ENCODE measurements at regions not wholly inside any gene's neighbourhood (a gene's known extent, or its start where the extent isn't known, plus 50 kb on each side); places are given as distances from the start of the nearest gene placed in this dataset.

DNA sequence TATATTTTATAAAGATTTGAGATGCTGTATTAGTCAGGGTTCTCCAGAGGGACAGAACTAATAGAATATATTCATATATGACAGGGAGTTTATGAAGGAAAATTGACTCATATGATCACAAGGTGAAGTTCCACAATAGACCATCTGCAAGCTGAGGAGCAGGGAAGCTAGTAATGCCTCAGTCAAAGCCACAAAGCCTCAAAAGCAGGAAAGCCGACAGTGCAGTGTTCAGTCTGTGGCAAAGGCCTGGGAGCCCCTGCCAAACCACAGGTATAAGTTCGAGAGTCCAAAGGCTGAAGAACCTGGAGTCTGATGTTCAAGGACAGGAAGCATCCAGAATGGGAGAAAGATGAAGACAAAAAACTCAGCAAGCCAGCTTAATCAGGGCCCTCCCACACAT lies 382.2 kb downstream of the LRRC70 start:
- TF ChIP-seq, protein P1, sequence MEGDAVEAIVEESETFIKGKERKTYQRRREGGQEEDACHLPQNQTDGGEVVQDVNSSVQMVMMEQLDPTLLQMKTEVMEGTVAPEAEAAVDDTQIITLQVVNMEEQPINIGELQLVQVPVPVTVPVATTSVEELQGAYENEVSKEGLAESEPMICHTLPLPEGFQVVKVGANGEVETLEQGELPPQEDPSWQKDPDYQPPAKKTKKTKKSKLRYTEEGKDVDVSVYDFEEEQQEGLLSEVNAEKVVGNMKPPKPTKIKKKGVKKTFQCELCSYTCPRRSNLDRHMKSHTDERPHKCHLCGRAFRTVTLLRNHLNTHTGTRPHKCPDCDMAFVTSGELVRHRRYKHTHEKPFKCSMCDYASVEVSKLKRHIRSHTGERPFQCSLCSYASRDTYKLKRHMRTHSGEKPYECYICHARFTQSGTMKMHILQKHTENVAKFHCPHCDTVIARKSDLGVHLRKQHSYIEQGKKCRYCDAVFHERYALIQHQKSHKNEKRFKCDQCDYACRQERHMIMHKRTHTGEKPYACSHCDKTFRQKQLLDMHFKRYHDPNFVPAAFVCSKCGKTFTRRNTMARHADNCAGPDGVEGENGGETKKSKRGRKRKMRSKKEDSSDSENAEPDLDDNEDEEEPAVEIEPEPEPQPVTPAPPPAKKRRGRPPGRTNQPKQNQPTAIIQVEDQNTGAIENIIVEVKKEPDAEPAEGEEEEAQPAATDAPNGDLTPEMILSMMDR (conservative IDR thresholded peaks at IDR 0.05; ENCODE audit: low read length), result no peak
- TF ChIP-seq EZH2phosphoT487 (IDR thresholded peaks at IDR 0.05; ENCODE audit: borderline replicate concordance, low read depth, low read length), result no peak
